Fibroblast of pulmonary artery (primary cell): ENCODE measurements at regions not wholly inside any gene's neighbourhood (a gene's known extent, or its start where the extent isn't known, plus 50 kb on each side); places are given as distances from the start of the nearest gene placed in this dataset.

Experiments
- DNase-seq: peaks from one replicate; pipeline ENCODE4 v3.0.0-alpha.2; 2010; ENCODE audit warnings: low read depth
- H3K4me3 ChIP-seq: replicated peaks from 2 replicates; pipeline ENCODE4 v1.5.1; 2011; ENCODE audit warnings: low read depth, mild to moderate bottlenecking, control low read depth, low read length, moderate library complexity
- CTCF ChIP-seq: IDR thresholded peaks from 2 replicates; pipeline ENCODE4 v1.5.1; 2011; ENCODE audit warnings: mild to moderate bottlenecking, control low read depth, low read length, inconsistent platforms; ENCODE audit errors: missing control alignments

GRCh38 chr5:6190838-6191237, 187.5 kb downstream of the MED10 start:
- DNase-seq: no peak
- H3K4me3 ChIP-seq: no peak overlapping the region
- TF ChIP-seq CTCF: no peak

GRCh38 chr5:6188976-6189375, 189.4 kb downstream of the MED10 start:
- no peak for TF ChIP-seq CTCF
- no peak for DNase-seq
- no peak overlapping the region for H3K4me3 ChIP-seq

- no peak overlapping the region for H3K4me3 ChIP-seq
- DNase-seq: no peak
- TF ChIP-seq CTCF: no peak
Observed at GRCh38 chr5:6188344-6188743, 190.0 kb downstream of the MED10 start.

GRCh38 chr5:6187501-6187900, 190.8 kb downstream of the MED10 start:
- TF ChIP-seq CTCF: no peak

GRCh38 chr5:6185574-6185973, 192.8 kb downstream of the MED10 start:
- H3K4me3 ChIP-seq: no peak overlapping the region
- no peak for TF ChIP-seq CTCF
- DNase-seq: no peak

More at GRCh38 chr5:6187501-6187900, 190.8 kb downstream of the MED10 start:
- no peak overlapping the region for H3K4me3 ChIP-seq
- no peak for DNase-seq

- no peak overlapping the region for H3K4me3 ChIP-seq
- DNase-seq: no peak
- TF ChIP-seq CTCF: no peak
Observed at GRCh38 chr5:6184481-6184880, 193.9 kb downstream of the MED10 start.
